ENCODE measurements at regions not wholly inside any gene's neighbourhood (a gene's known extent, or its start where the extent isn't known, plus 50 kb on each side); places are given as distances from the start of the nearest gene placed in this dataset.

DNA sequence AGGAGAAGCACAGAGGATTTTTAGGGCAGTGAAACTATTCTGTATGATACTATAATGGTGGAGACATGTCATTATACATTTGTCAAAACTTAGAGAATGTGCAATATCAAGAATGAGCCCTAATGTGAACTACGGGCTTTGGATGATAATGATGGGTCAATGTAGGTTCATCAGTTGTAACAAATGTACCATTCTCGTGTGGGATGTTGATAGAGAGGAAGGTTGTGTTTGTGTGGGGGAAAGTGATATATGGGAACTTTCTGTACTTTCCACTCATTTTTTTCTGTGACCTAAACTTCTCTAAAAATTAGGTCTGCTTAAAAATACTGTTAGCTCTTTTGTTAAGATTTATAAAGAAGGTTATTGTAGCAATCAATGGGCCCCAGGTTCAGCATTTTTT lies 138.9 kb downstream of the SPATA31D1 start:
- TF ChIP-seq, protein P1, sequence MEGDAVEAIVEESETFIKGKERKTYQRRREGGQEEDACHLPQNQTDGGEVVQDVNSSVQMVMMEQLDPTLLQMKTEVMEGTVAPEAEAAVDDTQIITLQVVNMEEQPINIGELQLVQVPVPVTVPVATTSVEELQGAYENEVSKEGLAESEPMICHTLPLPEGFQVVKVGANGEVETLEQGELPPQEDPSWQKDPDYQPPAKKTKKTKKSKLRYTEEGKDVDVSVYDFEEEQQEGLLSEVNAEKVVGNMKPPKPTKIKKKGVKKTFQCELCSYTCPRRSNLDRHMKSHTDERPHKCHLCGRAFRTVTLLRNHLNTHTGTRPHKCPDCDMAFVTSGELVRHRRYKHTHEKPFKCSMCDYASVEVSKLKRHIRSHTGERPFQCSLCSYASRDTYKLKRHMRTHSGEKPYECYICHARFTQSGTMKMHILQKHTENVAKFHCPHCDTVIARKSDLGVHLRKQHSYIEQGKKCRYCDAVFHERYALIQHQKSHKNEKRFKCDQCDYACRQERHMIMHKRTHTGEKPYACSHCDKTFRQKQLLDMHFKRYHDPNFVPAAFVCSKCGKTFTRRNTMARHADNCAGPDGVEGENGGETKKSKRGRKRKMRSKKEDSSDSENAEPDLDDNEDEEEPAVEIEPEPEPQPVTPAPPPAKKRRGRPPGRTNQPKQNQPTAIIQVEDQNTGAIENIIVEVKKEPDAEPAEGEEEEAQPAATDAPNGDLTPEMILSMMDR (IDR thresholded peaks at IDR 0.05; ENCODE audit: low read depth, low read length): no peak
- DNase-seq (ENCODE audit: extremely low read depth, low read depth): no peak

DNA sequence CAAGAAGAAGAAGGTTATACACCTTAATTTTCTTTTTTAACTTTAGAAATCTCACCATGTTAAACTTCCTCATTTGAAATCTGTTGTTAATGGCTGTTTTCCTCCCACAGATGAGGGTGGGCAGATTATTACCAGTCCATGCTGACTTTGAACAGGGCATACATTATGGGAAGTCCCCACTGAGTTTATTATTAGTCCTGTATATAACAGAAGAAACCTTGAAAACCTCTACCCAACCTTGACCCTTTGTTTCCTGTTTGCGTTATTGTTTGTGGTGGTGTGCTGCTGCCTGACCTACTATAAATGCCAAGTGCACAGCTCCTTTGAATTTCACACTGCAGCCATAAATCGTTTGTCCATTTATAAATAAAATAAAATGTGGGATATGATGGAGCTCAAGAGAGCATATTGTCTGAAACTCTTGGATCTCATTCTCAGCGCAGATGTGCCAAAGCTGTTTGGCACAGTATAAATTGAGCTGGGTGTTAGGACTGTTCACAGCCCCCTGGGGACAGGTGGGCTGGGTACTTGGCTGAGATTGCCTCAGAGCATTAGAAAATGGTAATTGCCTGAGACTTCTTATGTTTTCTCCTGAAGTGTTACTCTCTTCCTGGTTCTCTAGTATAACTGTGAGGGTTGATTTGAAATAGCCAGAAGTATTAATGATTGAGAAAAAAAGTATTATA lies 139.6 kb downstream of the SPATA31D1 start:
- no peak for DNase-seq (ENCODE audit: extremely low read depth, low read depth)
- TF ChIP-seq, protein P1 (IDR thresholded peaks at IDR 0.05; ENCODE audit: low read depth, low read length): no peak

DNA sequence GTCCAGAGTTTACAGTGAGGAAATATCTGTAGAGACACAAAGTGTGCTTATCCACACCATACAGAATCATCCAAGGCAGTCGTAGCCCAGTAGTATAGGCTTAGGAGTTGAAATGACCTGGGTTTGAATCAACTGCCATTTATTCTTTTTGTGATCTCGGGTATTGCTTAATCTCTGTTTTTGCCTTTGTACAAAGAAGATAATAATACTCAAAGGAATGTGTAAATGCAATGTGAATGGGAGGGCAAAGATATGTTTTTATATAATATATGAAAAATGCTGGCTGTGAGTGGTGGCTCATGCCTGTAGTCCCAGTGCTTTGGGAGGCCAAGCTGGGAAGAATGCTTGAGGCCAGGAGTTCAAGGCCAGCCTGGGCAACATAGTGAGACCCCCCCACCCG lies 141.1 kb downstream of the SPATA31D1 start:
- TF ChIP-seq, protein P1 (IDR thresholded peaks at IDR 0.05; ENCODE audit: low read depth, low read length): no peak
- DNase-seq (ENCODE audit: extremely low read depth, low read depth): no peak

DNA sequence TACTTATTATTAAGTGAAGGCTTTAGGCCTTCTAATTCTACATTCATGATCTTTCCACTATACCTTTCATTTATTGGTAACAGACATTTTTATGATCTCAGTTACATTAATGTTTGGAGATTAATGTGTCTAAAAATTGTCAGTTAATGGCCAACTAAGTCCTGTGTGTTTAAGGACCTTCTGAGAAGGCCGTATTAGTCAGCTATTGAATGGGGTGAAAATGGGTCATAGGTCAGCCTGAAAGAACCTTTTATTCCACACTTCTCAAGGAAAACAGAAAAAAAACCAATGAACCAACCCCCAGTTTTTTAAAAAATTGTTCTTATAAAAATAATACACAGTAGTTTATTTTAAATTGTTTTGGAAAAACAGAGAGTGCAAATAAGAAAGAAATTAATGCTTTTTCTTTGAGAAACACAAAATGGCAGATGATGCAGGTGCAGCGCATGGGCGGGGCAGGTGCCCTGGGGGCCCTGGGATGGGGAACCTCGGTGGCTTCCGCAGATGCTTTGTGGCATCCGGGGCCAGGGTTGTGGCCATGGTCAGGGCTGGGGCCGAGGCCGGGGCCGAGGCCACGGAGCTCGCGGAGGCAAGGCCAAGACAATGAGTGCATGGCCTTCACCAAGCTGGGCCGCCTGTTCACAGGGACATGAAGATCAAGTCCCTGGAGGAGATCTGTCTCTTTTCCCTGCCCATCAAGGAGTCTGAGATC lies 141.9 kb downstream of the SPATA31D1 start:
- DNase-seq (ENCODE audit: extremely low read depth, low read depth): no peak
- TF ChIP-seq, protein P1 (IDR thresholded peaks at IDR 0.05; ENCODE audit: low read depth, low read length): no peak

DNA sequence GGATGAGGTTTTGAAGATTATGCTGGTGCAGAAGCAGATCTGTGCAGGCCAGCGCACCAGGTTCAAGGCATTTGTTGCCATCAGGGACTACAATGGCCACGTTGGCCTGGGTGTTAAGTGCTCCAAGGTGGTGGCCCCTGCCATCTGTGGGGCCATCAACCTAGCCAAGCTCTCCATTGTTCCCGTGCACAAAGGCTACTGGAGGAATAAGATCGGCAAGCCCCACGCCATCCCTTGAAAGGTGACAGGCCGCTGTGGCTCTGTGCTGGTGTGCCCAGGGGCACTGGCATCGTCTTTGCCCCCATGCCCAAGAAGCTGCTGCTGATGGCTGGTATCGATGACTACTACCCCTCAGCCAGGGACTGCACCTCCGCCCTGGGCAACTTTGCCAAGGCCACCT lies 142.5 kb downstream of the SPATA31D1 start:
- no peak for DNase-seq (ENCODE audit: extremely low read depth, low read depth)

DNA sequence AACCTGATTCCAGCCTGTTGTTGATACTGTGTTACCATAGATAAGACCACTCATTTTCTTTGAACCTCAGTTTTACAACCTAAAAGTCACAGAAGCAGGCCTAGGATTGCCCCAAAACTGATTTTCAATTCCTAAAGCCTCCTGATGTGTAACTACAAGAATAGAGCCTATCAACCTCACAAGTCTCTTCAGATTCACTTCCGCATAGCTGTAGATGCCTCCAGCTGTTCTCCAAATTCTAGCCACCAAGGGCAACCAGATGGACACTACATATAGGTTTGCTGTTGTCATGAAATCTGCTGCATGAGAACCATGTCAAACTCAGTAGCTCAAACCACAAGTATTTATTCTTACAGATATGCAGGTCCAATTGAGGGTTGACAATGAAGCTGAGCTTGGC lies 143.5 kb downstream of the SPATA31D1 start:
- TF ChIP-seq, protein P1 (IDR thresholded peaks at IDR 0.05; ENCODE audit: low read depth, low read length): no peak
- no peak for DNase-seq (ENCODE audit: extremely low read depth, low read depth)

More for the DNA sequence above, 142.5 kb downstream of the SPATA31D1 start:
- TF ChIP-seq, protein P1 (IDR thresholded peaks at IDR 0.05; ENCODE audit: low read depth, low read length): no peak

DNA sequence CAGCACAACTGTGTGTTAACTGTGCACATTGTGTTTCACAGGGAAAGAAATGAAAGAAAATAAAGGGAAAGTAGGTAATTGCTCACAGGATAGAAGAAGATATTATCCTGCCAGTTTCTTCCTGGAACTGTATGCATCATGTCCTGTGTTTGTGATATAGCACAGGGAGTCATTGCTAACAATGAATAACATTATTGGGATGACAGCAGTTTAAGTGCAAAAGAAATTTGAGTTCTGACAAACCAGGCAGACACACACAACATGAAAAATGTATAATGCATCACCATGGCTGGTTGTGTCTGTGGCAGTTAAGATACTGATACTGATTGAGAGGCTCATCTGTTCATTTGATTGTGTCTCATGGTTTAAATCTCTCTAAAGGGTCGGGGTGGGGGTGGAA lies 145.4 kb downstream of the SPATA31D1 start:
- TF ChIP-seq, protein P1 (IDR thresholded peaks at IDR 0.05; ENCODE audit: low read depth, low read length): no peak
- DNase-seq (ENCODE audit: extremely low read depth, low read depth): no peak
